ENCODE measurements at regions not wholly inside any gene's neighbourhood (a gene's known extent, or its start where the extent isn't known, plus 50 kb on each side); places are given as distances from the start of the nearest gene placed in this dataset.

- in situ Hi-C loops (cut with MboI), result no loop called here
- H3K27ac ChIP-seq, result no peak overlapping the region
- H4K20me1 ChIP-seq (ENCODE audit: insufficient read depth), result no peaks in the 10 kb centered on the region
- WGBS, 2 experiments (ENCODE audit: low coverage in 1 of 2, low lambda C conversion rate in 2 of 2, missing lambda C conversion rate in 2 of 2), result 76% methylated on average over 6 of the region's 6 CpGs
- H3K79me2 ChIP-seq (ENCODE audit: insufficient read depth), result no peaks in the 10 kb centered on the region
- peaks cover 12% of the 10 kb centered on the region; the same call in 1 of the 2 replicates for H3K27me3 ChIP-seq (replicated peaks; ENCODE audit: insufficient read depth)
- no peaks in the 10 kb centered on the region for H3K9me3 ChIP-seq (ENCODE audit: low read depth)
- no peak overlapping the region for H3K9ac ChIP-seq
- peaks cover 15% of the 10 kb centered on the region for H3F3A ChIP-seq (ENCODE audit: insufficient read depth)
- no peak overlapping the region for H3K4me3 ChIP-seq
- no peaks in the 10 kb centered on the region for H3K36me3 ChIP-seq (ENCODE audit: low read depth)
- TF ChIP-seq EZH2phosphoT487 (IDR thresholded peaks at IDR 0.05; ENCODE audit: insufficient read depth, low read depth) (no peak), EZH2 (IDR thresholded peaks at IDR 0.05; ENCODE audit: insufficient read depth, poor library complexity, severe bottlenecking) (no peak)
- H3K4me1 ChIP-seq (ENCODE audit: insufficient read depth), result peaks cover 14% of the 10 kb centered on the region
- H3K9me2 ChIP-seq (ENCODE audit: insufficient read depth), result no peaks in the 10 kb centered on the region
- H3K4me2 ChIP-seq (ENCODE audit: unreplicated experiment), result no peak overlapping the region
- DNase-seq, result no peak
- H2AFZ ChIP-seq, result no peak overlapping the region
Observed at GRCh38 chr5:6163913-6164312, 214.4 kb downstream of the MED10 start.

- Histone ChIP-seq H3K9me3 (ENCODE audit: low read depth) (no peaks in the 10 kb centered on the region), H3K27ac (no peak overlapping the region), H3K4me2 (ENCODE audit: unreplicated experiment) (no peak overlapping the region), H3K9ac (no peak overlapping the region), H3K36me3 (ENCODE audit: low read depth) (no peaks in the 10 kb centered on the region), H3F3A (ENCODE audit: insufficient read depth) (peaks cover 29% of the 10 kb centered on the region), H3K27me3 (replicated peaks; ENCODE audit: insufficient read depth) (peaks cover 12% of the 10 kb centered on the region; the same call in 1 of the 2 replicates), H3K79me2 (ENCODE audit: insufficient read depth) (no peaks in the 10 kb centered on the region), H3K4me3 (no peak overlapping the region), H4K20me1 (ENCODE audit: insufficient read depth) (no peaks in the 10 kb centered on the region), H2AFZ (no peak overlapping the region), H3K9me2 (ENCODE audit: insufficient read depth) (no peaks in the 10 kb centered on the region), H3K4me1 (ENCODE audit: insufficient read depth) (peaks cover 21% of the 10 kb centered on the region)
- DNase-seq, result no peak
- 0 to 9% methylated on average over 1 of the region's 1 CpG for WGBS, 2 experiments (ENCODE audit: low coverage in 1 of 2, low lambda C conversion rate in 2 of 2, missing lambda C conversion rate in 2 of 2)
- in situ Hi-C loops (cut with MboI), result no loop called here
- TF ChIP-seq EZH2 (IDR thresholded peaks at IDR 0.05; ENCODE audit: insufficient read depth, poor library complexity, severe bottlenecking) (no peak), EZH2phosphoT487 (IDR thresholded peaks at IDR 0.05; ENCODE audit: insufficient read depth, low read depth) (no peak)
Observed at GRCh38 chr5:6162175-6162574, 216.2 kb downstream of the MED10 start.

GRCh38 chr5:6161257-6161656 lies 217.1 kb downstream of the MED10 start:
- WGBS, 2 experiments (ENCODE audit: low coverage in 1 of 2, low lambda C conversion rate in 2 of 2, missing lambda C conversion rate in 2 of 2), result 62 to 67% methylated on average over 8 of the region's 8 CpGs
- no peak overlapping the region for H3K4me2 ChIP-seq (ENCODE audit: unreplicated experiment)
- H3K27ac ChIP-seq, result no peak overlapping the region
- H2AFZ ChIP-seq, result no peak overlapping the region
- no peaks in the 10 kb centered on the region for H4K20me1 ChIP-seq (ENCODE audit: insufficient read depth)
- no peaks in the 10 kb centered on the region for H3K79me2 ChIP-seq (ENCODE audit: insufficient read depth)
- no peak overlapping the region for H3K4me3 ChIP-seq
- H3K9me2 ChIP-seq (ENCODE audit: insufficient read depth), result no peaks in the 10 kb centered on the region
- peaks cover 21% of the 10 kb centered on the region for H3K4me1 ChIP-seq (ENCODE audit: insufficient read depth)
- H3K9ac ChIP-seq, result no peak overlapping the region
- H3K27me3 ChIP-seq (replicated peaks; ENCODE audit: insufficient read depth), result peaks cover 12% of the 10 kb centered on the region; the same call in 1 of the 2 replicates
- H3K9me3 ChIP-seq (ENCODE audit: low read depth), result no peaks in the 10 kb centered on the region
- in situ Hi-C loops (cut with MboI), result no loop called here
- no peak for TF ChIP-seq EZH2phosphoT487 (IDR thresholded peaks at IDR 0.05; ENCODE audit: insufficient read depth, low read depth)
- no peak for TF ChIP-seq EZH2 (IDR thresholded peaks at IDR 0.05; ENCODE audit: insufficient read depth, poor library complexity, severe bottlenecking)
- DNase-seq, result no peak
- H3F3A ChIP-seq (ENCODE audit: insufficient read depth), result peaks cover 29% of the 10 kb centered on the region
- H3K36me3 ChIP-seq (ENCODE audit: low read depth), result no peaks in the 10 kb centered on the region

GRCh38 chr5:6159832-6160430 lies 218.4 kb downstream of the MED10 start:
- Histone ChIP-seq H4K20me1 (ENCODE audit: insufficient read depth) (no peaks in the 10 kb centered on the region), H3K9me2 (ENCODE audit: insufficient read depth) (no peaks in the 10 kb centered on the region), H3K27ac (peak overlapping the region; percentile 89), H3K4me1 (ENCODE audit: insufficient read depth) (peaks cover 21% of the 10 kb centered on the region), H3F3A (ENCODE audit: insufficient read depth) (peaks cover 29% of the 10 kb centered on the region), H3K27me3 (replicated peaks; ENCODE audit: insufficient read depth) (peaks cover 7% of the 10 kb centered on the region; the same call in 1 of the 2 replicates), H3K79me2 (ENCODE audit: insufficient read depth) (no peaks in the 10 kb centered on the region), H2AFZ (peak overlapping the region; percentile 61; the same call in 1 of the 2 replicates), H3K36me3 (ENCODE audit: low read depth) (no peaks in the 10 kb centered on the region), H3K9me3 (ENCODE audit: low read depth) (no peaks in the 10 kb centered on the region), H3K9ac (no peak overlapping the region), H3K4me2 (ENCODE audit: unreplicated experiment) (peak overlapping the region; percentile 52), H3K4me3 (peak overlapping the region; percentile 52)
- in situ Hi-C loops (cut with MboI), result no loop called here
- 27 to 34% methylated on average over 3 of the region's 3 CpGs for WGBS, 2 experiments (ENCODE audit: low coverage in 1 of 2, low lambda C conversion rate in 2 of 2, missing lambda C conversion rate in 2 of 2)
- DNase-seq, result no peak
- TF ChIP-seq EZH2phosphoT487 (IDR thresholded peaks at IDR 0.05; ENCODE audit: insufficient read depth, low read depth), result no peak
- no peak for TF ChIP-seq EZH2 (IDR thresholded peaks at IDR 0.05; ENCODE audit: insufficient read depth, poor library complexity, severe bottlenecking)

Measured in GM23248 (cell line).